HG03045 (cell line): ENCODE measurements at regions not wholly inside any gene's neighbourhood (a gene's known extent, or its start where the extent isn't known, plus 50 kb on each side); places are given as distances from the start of the nearest gene placed in this dataset.

Source experiments
- ATAC-seq: cut with Tn5 transposase; IDR thresholded peaks from one replicate; pipeline ENCODE4 v1.9.1; 2021; ENCODE audit warnings: mild to moderate bottlenecking, moderate library complexity; ENCODE audit not compliant: unreplicated experiment

DNA sequence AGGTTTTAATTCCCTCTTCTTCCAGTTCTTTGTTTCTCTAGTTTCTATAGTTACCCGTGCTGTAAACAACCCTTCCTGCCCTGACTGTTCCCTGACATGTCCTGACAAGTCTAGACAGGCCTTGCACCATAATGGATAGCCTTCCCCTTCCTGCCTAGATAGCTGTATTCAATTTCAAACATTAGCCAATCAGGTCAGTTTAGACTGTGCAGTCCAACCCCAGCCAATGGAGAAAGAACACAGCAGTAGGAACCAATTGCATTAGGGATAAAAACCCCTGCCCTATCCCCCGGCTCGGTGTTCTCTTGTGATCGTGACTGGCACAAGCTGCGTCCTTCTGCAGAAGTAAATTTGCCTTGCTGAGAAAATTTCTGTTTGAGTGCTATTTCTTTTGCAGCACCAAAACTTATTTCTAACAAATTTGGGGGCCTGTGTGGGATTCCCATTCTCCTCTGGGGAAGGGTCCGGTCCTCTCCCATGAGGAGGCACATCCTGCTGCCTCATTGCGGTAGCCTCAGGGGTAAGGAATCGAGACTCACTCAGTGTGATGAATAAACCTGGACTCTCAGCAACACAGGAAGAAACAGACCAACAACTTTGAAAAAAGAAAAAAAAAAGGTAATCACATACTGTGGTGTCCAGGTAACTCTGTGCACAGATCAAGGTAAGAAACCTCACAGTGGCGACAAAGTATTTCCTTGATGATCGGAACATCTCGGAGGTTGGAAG, 248.7 kb upstream of the ECI2 start:
- no peak for ATAC-seq

DNA sequence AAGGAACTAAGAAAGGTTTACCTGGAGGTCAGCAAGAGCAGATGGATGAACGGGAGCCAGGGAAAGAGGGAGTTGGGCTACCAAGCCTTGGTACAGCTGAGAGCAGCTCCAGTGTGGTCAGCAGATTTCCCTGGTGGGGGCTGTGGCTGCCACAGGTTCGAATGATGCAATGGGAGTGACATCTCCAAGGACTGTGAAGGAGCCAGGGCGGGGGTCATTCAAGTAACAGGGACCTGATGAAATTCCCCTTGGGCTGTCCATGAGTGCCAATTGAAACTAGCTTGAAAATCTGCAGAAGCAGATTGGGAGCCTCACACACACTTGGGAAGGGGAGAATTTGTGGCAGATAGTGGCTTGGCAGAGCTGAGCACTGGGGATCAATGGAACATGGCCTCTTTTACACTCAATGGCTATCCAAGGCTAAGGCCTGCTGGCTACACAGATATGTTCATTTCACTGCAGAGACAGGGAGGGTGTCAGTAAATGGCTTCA, 247.0 kb upstream of the ECI2 start:
- ATAC-seq, result no peak

DNA sequence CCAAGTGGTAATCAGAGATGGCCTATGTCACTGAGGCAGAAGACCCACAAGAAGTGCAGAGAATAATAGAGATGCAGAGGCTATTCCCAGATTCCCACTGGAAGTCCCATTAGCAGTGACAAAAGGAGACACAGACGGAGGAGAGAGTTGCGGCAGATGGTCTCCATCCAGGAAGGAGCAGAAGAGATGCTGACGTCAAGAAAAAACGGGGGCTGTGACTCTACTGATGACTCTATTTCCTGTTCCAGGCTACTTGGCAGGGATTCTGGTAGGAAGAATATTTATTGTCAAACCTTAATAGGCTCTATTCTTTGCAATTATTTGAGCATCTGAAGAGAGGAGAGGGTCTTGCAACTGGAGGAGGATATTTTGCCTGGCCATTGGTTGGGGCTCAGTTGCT, 246.0 kb upstream of the ECI2 start:
- ATAC-seq, result no peak

DNA sequence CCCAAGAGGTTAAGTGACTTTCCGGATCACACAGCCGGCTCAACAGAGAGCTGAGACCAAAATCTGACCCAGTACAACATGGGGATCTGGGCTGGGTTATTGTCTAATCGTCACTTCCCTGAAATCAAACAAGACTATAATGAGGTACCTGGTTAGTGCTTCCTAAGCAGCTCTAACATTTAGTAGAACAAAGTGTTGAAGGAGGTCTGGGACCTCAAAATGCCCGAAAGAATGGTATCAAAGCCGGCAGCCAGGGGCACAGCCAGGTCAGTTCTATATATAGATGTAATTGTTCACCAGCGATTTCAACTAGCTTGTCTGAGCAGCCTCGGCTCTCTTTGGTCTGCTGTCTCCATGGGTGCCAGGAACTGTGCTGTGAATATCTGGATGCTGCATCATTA, 245.5 kb upstream of the ECI2 start:
- no peak for ATAC-seq

DNA sequence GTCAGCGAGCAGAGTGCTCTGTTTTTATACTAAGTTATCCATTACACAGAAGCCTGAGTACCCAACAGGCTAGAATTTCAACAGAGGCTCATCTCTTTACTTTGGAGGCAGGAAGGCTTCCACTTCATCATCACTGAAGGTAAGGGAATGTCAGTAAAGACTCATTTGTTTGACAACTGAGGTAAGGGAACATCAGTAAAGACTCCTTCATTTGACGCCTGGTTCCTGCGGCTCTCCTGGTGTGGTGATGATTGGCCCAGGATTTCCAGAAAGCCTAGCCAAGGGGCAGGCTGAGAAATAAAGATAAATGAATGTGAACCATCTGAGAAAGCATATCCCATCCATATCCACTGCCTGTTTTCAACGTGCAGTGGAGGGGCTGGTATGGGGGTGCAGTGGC, 244.6 kb upstream of the ECI2 start:
- ATAC-seq, result no peak

DNA sequence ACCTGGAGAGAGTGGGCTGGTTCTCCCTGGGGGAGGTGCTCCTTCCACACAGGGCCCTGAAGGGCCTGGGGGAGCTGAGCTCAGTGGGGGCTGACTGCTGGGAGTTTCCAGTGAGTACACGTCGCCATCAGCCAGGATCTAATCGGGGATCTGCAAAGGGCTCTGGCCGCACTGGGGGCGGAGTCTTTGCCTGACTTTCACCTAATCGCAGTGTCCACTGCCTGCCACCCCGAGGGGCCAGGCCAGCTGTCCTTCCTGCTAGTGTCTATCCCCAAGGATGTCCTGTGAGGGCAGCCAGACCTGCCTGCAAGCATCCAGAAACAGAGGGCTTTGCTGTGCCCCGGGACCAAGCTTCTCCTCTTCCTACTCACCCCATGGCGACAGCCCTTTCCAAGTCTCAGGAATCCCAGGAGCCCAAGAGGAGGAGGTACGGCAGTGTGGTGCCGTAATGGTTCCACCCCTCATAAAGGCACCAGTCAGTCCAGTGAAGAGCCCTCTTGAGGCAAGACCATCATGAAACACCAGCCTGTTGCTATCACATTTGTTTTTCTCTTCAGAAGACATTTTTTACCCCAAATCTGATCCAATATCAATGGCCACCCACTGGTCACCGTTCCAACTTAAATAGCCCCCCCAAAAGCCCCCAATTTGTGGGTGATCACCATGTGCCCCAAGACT, 243.1 kb upstream of the ECI2 start:
- ATAC-seq, result no peak

DNA sequence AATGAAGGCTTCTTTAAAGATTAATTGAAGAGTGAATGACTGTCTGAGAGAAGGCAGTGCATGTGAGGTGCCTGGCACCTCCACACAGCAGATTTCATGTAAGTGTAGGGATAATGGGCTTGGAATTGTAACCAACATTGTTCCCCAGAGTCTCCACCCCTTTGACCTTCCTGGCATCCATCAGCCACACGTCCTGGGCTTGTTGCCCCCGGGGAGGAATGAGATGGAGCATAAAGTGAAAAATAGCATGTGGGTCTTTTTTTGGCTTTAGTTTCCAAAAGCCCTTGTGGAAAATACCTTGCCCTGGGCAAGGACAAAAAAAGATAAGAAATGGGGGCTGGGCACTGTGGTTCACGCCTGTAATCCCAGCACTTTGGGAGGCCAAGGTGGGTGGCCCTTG, 242.2 kb upstream of the ECI2 start:
- ATAC-seq, result no peak

DNA sequence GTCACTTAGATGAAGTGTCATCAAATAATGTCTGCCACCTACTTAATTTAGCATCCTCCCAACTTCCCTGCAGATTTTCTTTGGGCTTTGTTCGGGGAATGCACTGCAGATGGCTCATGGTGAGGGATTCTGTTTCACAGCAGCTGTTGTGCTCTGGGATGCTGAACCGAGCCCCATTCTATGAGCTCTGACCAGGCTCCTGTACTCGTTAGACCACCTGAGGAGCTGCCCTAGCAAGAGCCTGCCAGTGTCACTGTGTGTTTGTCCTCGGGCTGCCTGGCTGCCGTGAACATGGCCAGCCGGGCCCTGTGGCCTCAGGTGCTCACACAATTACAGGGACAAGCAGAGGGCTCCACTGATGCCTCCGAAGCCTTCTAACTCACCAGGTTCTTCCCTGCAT, 238.8 kb upstream of the ECI2 start:
- no peak for ATAC-seq

DNA sequence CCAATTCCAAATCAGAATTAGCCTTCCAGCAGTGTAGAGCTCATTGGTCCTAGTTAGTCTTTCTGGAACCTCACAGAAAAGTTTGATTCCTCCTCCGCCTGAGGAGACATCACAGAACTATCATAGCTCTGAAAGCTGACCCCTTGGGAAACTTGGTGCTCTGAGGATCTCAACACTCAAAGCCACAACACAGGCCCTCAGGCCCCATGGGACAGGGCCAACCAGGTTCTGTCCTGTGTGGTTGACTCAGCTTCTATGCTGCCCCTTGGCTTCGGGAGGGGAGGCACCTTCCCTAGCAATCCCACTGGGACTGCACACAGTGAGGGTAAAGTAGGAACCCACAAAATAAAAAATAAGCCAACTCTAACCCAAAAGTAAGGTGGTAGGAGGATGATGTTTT, 237.5 kb upstream of the ECI2 start:
- no peak for ATAC-seq

DNA sequence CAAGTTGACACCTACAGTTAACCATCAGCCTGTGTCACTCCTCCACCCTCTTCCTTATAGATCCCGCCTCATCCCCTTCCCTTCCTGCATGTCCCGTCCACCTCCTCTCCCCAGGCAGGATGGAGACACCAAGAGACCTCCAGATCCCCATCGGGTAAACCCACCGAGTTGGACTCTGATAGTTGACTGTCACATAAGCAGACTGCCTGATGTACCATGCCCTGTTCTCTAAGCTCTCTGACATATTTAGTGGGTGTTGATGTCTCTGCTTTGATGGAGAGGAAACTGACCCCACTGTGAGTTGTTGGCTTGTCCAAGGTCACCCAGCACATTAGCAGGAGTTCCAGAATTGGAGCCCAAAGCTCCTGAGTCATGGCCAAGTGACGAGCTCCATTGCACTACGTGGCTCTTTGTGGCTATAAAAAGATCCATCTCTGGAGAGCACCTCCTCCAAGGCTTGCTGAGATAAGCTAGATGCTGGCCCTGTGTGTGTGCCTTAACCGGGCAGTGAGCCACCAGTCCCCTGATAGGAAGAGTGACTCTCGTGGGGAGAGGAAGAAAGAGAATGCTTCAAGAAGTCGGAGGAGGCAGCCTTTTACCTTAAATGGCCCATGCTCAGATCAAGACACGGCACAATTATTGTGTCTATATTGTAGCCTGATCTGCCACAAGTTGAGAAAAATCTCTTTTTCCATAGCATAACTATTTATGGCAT, 236.0 kb upstream of the ECI2 start:
- ATAC-seq, result no peak

DNA sequence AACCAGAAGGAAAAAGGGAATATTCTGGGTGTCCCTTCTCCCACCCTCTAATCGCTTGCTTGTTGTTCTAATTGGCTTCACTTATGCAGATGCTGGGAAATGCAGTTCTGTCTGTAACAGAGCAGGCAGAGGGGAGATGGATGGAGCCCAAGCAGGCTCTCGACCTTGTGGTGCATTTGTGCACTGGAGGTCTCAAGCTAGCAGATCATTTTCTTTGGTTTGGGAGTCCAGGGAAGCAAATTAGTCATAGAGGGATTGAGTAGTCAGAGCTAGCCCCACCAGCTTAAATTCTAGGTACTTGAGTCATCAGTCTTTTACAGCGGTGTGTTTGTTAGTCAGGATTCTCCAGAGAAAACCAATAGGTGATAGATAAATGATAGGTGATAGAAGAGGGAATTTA, 234.7 kb upstream of the ECI2 start:
- ATAC-seq, result no peak

DNA sequence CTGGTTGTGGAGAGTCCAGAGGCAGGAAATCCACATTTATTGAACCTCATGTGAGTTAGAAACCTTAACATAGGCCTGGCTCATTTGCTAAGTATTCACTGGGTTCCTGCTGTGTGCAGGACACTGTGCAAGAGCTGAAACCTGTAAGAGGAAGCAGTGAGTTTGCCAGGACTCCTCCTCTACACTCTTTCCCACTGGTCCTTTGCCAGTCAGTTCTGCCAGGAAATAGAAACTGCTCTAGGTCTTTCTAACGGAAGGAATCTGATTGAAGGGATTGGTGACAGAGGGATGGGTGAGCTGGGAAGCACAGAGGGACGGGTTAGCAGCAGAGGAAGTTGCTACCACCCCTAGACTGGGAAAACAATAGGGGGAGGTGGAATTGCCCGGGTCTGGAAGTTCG, 234.2 kb upstream of the ECI2 start:
- no peak for ATAC-seq

DNA sequence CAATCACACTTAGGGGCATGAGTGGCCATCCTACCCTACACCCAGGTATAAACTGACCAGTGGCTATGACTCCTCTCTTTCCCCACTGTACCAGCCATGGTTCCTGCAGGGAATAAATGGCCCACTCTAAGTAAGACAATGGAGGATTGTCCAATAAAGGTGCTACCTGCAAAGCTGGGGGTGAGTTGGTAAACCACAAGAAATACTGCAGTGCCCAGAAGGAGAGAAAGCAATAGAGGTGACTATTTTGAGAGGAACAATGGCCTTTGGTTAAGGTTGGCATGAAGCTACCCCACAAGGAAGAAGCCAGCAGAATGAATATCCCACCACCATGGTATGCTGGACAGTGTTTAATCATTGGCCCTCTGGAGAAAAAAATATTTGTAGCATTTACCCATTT, 233.3 kb upstream of the ECI2 start:
- ATAC-seq, result no peak

DNA sequence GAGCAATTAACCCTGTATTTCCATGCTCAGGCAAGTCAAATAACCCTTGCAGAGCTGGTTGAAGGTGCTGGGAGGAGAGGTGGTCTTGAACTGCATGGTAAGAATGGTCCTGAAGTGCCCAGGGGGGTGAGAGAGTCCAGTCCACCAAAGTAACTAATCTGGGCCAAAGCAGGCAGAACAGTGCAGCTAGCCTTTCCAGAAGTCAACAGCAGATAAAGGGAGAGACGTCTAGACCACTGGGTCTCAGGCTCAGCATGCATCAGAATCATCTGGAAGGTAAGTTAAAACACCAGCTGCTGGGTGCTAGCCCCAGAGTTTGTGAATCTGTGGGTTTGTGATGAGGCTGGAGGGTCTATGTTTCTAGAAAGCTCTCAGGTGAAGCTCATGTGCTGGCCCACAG, 232.3 kb upstream of the ECI2 start:
- no peak for ATAC-seq

DNA sequence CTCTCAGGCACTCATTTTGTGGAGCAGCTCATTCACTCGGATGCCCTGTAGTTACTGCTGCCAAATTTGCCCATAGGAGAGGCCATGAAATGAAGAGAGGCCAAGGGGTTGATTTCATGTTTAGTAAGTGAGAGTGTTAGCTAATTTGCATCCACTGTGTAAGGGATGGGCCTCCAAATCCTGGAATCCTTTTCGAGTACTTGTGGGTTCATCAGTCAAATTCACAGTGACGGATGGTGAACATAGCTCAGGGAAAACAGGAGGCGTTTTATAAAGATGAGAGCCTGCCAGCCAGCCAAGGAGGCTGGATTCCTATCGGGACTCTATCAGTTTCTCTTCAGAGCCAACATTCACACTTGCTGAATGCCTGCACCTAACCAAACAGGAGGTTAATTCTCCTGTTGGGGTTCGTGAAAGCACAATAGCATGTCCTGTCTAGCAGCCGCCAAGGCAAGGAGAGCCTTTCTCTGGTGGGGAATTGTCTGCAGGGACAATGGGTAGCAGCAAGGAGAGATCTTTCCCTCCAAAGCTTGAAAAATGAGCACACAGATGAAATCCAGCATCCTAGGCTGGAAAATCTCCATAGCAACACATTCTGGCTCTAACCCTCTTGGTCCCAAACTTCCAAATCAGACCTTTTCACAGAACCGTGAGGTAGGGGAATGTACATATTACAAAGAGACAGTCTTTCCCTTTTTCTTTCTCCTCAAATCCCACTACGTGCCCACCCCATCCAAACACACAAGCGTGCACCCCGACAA, 231.4 kb upstream of the ECI2 start:
- no peak for ATAC-seq

DNA sequence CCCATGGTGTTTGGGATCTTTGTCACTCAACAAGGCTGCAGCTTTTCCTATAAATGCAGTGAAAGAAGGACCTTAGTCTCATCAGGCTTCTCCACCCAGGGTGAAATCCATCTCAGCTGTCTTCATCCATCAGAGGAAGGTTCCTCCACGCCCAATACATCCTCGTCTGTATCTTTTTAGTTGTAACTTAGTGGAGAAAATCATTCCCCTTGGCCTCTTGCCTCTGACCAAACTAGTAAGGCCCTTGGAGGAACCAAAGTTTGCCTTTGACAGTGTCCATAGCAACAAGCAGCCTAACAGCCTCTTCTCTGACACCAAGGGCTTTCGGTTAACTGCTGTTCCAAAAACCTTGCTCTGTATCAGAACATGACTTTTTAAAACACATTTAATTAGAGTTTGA, 230.3 kb upstream of the ECI2 start:
- no peak for ATAC-seq

DNA sequence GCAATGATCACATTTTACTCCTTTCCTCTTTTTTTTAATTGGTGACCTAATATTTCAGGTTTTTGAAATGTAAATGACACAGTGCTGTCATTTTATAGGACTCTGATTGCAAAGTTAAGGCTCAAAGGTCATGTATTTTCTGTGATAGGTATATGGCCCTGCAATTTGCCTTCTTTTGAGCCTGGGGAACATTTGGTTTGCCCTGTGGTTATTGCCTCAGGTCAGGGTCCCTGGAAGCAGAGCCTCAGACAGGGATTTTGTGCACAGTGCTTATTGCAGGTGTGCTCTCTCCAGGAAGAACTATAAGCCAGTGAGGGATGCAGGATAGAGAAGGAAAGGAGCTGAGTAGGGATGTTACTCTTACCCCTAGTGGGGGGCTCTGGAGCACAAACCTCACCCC, 229.3 kb upstream of the ECI2 start:
- ATAC-seq, result no peak

DNA sequence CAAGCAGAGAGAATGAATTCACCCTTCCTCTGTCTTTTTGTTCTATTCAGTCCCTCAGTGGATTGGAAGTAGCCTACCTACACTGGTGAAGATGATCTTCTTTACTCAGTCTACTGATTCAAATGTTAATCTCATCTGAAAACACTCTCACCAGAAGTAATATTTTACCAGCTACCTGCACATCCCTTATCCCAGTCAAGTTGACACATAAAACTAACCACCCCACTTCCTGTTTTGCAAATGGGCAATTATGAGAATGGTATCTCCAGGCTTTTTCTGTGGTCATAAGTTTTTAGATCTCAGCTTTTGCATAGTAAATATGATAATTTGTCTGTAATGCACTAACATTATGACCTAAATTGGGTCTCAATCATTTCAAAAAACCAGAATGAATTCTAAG, 228.8 kb upstream of the ECI2 start:
- no peak for ATAC-seq

DNA sequence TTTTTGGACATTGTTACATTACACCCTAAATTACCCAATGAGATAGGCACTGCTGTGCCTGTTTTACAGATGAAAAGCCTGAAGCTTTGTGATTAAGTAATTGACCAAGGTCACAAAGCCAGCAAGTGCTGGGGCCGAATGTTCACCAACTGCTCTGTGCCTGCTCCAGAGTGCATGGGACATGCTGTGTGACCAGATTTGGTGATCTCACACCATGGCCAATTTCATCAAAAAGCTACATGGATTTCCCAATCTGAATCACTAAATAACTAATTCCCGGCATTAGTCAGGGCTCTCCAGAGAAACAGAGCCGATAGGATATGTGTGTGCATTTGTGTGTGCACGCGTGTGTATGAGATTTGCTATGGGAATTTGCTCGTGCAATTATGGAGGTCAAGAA, 228.3 kb upstream of the ECI2 start:
- no peak for ATAC-seq

DNA sequence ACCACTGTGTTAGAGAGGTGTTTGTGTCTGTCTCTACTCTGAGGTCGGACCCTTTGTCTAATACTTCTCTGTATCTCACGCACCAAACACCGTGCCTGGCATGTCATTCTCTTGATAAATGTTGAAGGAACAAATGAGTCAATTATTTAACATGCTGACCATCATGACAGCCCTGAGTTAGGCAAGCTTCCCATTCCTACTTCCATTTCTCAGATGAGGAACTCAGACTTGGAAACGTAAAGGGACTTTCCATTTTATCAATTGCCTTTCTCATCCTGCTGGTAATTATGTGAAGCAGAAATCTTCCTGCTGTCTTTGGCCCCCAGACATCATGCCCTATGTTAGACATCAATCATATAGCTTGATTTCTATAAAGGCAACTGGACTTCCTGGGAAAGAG, 227.0 kb upstream of the ECI2 start:
- no peak for ATAC-seq

DNA sequence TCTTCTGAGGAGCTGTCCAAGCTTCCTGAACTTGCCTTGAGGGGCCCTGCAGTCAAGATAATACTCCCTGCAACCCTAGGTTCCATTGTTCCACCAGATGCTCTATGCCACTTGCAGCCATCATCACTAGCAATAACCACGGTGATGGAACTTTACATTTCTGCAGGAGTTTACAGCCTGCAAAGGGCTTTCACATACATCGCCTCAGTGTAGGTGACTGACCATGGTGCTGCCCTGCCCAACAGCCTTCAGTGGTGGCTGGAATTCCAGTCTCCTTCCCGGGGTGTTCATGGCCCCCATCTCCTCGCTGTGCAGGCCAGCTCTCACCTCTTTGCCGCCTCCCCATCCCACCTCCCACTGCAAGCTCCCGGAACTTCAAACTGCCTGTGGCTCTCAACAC, 225.5 kb upstream of the ECI2 start:
- no peak for ATAC-seq
